Lower lobe of right lung (tissue), 2 donors: ENCODE measurements at regions not wholly inside any gene's neighbourhood (a gene's known extent, or its start where the extent isn't known, plus 50 kb on each side); places are given as distances from the start of the nearest gene placed in this dataset.

Experiments
- ATAC-seq, 2 donors: fragments of 200-7000 bp; cut with Tn5 transposase; one replicate each; pipeline ENCODE4 v1.9.1; 2020 to 2022; ENCODE audit warnings: mild to moderate bottlenecking in 2 of 2, moderate library complexity in 2 of 2
- DNase-seq: peaks from one replicate; pipeline ENCODE4 v3.0.0-alpha.2; 2020
- H3K27ac ChIP-seq: fragments of 200-600 bp; one replicate; pipeline ENCODE4 v1.8.0; 2022
- H3K27me3 ChIP-seq: fragments of 200-600 bp; one replicate; pipeline ENCODE4 v1.8.0; 2022; ENCODE audit warnings: low read depth
- H3K36me3 ChIP-seq: fragments of 200-600 bp; one replicate; pipeline ENCODE4 v1.8.0; 2022; ENCODE audit warnings: mild to moderate bottlenecking
- H3K4me1 ChIP-seq: fragments of 200-600 bp; one replicate; pipeline ENCODE4 v1.8.0; 2022
- H3K4me3 ChIP-seq: fragments of 200-600 bp; one replicate; pipeline ENCODE4 v1.8.0; 2022; ENCODE audit warnings: mild to moderate bottlenecking
- H3K9me3 ChIP-seq: fragments of 200-600 bp; one replicate; pipeline ENCODE4 v1.8.0; 2022
- CTCF ChIP-seq: fragments of 200-600 bp; IDR thresholded peaks from one replicate; pipeline ENCODE4 v1.8.0; 2022; ENCODE audit warnings: antibody characterized with exemption, mild to moderate bottlenecking
- intact Hi-C: fragments of 100-400 bp; cut with DNase I; formaldehyde crosslinking; loops from one replicate; pipeline ENCODE4 v1.11.0; 2022
- donor health status: DM: no; HTN: yes; CAD: no; lungs with severe emphysema.

- no peaks in the 10 kb centered on the region for H3K27me3 ChIP-seq
- DNase-seq (no peak), ATAC-seq (no peak)
- H3K9me3 ChIP-seq = no peaks in the 10 kb centered on the region
- H3K4me1 ChIP-seq = no peaks in the 10 kb centered on the region
- H3K4me3 ChIP-seq = no peak overlapping the region
- H3K36me3 ChIP-seq = no peaks in the 10 kb centered on the region
- TF ChIP-seq CTCF = no peak
- no peak overlapping the region for H3K27ac ChIP-seq
- intact Hi-C loops = no loop called here
These were observed 944.9 kb upstream of the ZEB2 start for GRCh38 chr2:145464866-145465265.

GRCh38 chr2:145460112-145460511 is 940.2 kb upstream of the ZEB2 start:
- Histone ChIP-seq H3K4me3 (no peak overlapping the region), H3K27me3 (no peaks in the 10 kb centered on the region), H3K4me1 (no peaks in the 10 kb centered on the region), H3K27ac (no peak overlapping the region), H3K36me3 (no peaks in the 10 kb centered on the region), H3K9me3 (no peaks in the 10 kb centered on the region)
- DNase-seq = no peak
- intact Hi-C loops = no loop called here
- no peak for TF ChIP-seq CTCF
- no peak for ATAC-seq

GRCh38 chr2:145431181-145431951 is 911.4 kb upstream of the ZEB2 start:
- H3K27ac ChIP-seq = no peak overlapping the region
- H3K27me3 ChIP-seq = no peaks in the 10 kb centered on the region
- no peak for ATAC-seq
- H3K4me3 ChIP-seq = no peak overlapping the region
- H3K4me1 ChIP-seq = no peaks in the 10 kb centered on the region
- no peaks in the 10 kb centered on the region for H3K9me3 ChIP-seq
- DNase-seq = no peak
- intact Hi-C loops = no loop called here
- no peak for TF ChIP-seq CTCF
- H3K36me3 ChIP-seq = no peaks in the 10 kb centered on the region

- Histone ChIP-seq H3K27ac (no peak overlapping the region), H3K4me1 (no peaks in the 10 kb centered on the region), H3K36me3 (no peaks in the 10 kb centered on the region), H3K9me3 (no peaks in the 10 kb centered on the region), H3K4me3 (no peak overlapping the region), H3K27me3 (no peaks in the 10 kb centered on the region)
- DNase-seq (no peak), ATAC-seq (no peak)
- no peak for TF ChIP-seq CTCF
- intact Hi-C loops = no loop called here
These were observed 903.9 kb upstream of the ZEB2 start for GRCh38 chr2:145423809-145424208.

- ATAC-seq (no peak), DNase-seq (no peak)
- no peak overlapping the region for H3K4me3 ChIP-seq
- H3K27ac ChIP-seq = no peak overlapping the region
- no peaks in the 10 kb centered on the region for H3K4me1 ChIP-seq
- no peaks in the 10 kb centered on the region for H3K9me3 ChIP-seq
- no peaks in the 10 kb centered on the region for H3K36me3 ChIP-seq
- TF ChIP-seq CTCF = no peak
- intact Hi-C loops = no loop called here
- H3K27me3 ChIP-seq = no peaks in the 10 kb centered on the region
These were observed 902.7 kb upstream of the ZEB2 start for GRCh38 chr2:145422576-145422975.
